ENCODE measurements at regions not wholly inside any gene's neighbourhood (a gene's known extent, or its start where the extent isn't known, plus 50 kb on each side); places are given as distances from the start of the nearest gene placed in this dataset.

- H3K36me3 Mint-ChIP-seq (ENCODE audit: insufficient read depth, unreplicated experiment) = no peaks in the 10 kb centered on the region
- CTCF ChIA-PET = no interaction called here
- DNase-seq = no peak
- no TSS peak for BruUV-seq (replicated peaks)
- no peaks in the 10 kb centered on the region for H3K9me3 Mint-ChIP-seq (ENCODE audit: low read depth, unreplicated experiment)
- intact Hi-C loops (cut with micrococcal nuclease; ENCODE audit: unreplicated experiment) = no loop called here
- no peak overlapping the region for H3K4me3 Mint-ChIP-seq (ENCODE audit: low read depth, unreplicated experiment)
- H3K27me3 Mint-ChIP-seq (ENCODE audit: unreplicated experiment) = peaks cover 8% of the 10 kb centered on the region
- no peak overlapping the region for H3K27ac Mint-ChIP-seq (ENCODE audit: unreplicated experiment)
- H3K4me1 Mint-ChIP-seq (ENCODE audit: low read depth, unreplicated experiment) = peaks cover 16% of the 10 kb centered on the region
- TF ChIP-seq, protein P1, sequence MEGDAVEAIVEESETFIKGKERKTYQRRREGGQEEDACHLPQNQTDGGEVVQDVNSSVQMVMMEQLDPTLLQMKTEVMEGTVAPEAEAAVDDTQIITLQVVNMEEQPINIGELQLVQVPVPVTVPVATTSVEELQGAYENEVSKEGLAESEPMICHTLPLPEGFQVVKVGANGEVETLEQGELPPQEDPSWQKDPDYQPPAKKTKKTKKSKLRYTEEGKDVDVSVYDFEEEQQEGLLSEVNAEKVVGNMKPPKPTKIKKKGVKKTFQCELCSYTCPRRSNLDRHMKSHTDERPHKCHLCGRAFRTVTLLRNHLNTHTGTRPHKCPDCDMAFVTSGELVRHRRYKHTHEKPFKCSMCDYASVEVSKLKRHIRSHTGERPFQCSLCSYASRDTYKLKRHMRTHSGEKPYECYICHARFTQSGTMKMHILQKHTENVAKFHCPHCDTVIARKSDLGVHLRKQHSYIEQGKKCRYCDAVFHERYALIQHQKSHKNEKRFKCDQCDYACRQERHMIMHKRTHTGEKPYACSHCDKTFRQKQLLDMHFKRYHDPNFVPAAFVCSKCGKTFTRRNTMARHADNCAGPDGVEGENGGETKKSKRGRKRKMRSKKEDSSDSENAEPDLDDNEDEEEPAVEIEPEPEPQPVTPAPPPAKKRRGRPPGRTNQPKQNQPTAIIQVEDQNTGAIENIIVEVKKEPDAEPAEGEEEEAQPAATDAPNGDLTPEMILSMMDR (IDR thresholded peaks at IDR 0.05; ENCODE audit: unreplicated experiment) = no peak
Observed at GRCh38 chr4:122007016-122007415, 55.2 kb upstream of the TRPC3 start.

DNA sequence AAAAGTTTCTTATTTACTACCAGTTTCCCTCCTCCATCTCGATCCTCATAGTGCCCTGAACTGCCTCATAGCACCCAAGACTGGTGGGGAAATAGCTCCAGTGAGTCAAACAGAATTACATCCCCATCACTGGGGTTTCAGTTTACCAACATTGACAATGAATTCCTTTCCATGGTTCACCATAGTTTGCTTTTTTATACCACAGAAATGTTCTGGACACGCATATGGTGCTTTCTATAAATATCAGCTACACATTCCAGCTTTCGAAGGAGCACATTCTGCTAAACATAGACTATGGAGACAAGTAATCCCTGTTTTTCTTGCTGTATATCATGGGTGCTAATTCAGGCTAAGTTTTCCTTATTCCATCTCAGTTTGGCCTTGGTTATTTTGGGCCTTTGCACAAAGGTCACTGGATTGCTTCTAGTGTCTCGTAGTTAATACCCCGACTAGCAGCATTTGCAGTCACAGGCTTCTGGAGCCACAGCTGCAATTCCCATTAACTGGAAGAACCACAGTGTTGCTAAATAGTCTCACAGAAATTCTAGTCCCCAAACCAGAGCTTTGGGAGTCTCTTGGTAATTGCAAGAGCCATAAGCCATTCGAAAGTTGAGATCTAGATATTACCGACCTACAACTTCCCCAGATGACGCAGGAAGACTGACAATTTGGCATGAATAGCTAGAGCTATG lies 53.4 kb upstream of the TRPC3 start:
- H3K4me3 Mint-ChIP-seq (ENCODE audit: low read depth, unreplicated experiment) = no peak overlapping the region
- intact Hi-C loops (cut with micrococcal nuclease; ENCODE audit: unreplicated experiment) = no loop called here
- H3K27ac Mint-ChIP-seq (ENCODE audit: unreplicated experiment) = no peak overlapping the region
- TF ChIP-seq, protein P1 (IDR thresholded peaks at IDR 0.05; ENCODE audit: unreplicated experiment) = no peak
- H3K27me3 Mint-ChIP-seq (ENCODE audit: unreplicated experiment) = peaks cover 13% of the 10 kb centered on the region
- BruUV-seq (replicated peaks) = no TSS peak
- CTCF ChIA-PET = no interaction called here
- H3K9me3 Mint-ChIP-seq (ENCODE audit: low read depth, unreplicated experiment) = no peaks in the 10 kb centered on the region
- H3K36me3 Mint-ChIP-seq (ENCODE audit: insufficient read depth, unreplicated experiment) = no peaks in the 10 kb centered on the region
- peaks cover 3% of the 10 kb centered on the region for H3K4me1 Mint-ChIP-seq (ENCODE audit: low read depth, unreplicated experiment)
- no peak for DNase-seq

DNA sequence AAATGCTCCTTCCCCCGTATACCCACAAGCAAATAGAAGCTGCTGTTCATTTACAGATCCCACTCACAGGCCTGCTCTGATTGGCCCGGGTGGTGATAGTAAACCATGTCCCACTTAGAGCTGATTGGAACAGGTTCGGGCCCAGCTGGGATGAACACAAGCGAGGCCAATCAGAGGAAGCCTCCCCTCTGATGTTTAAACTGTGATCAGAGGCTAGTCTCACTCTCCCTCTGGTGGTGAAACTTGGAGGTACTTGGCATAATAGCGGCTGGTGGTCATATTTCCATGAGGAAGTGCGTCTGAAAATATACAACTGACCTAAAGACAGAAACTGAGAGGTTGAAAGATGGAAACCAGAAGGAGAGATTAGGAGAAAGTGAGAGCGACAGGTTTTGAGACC lies 51.5 kb upstream of the TRPC3 start:
- H3K36me3 Mint-ChIP-seq (ENCODE audit: insufficient read depth, unreplicated experiment) = no peaks in the 10 kb centered on the region
- H3K4me1 Mint-ChIP-seq (ENCODE audit: low read depth, unreplicated experiment) = no peaks in the 10 kb centered on the region
- no peaks in the 10 kb centered on the region for H3K9me3 Mint-ChIP-seq (ENCODE audit: low read depth, unreplicated experiment)
- H3K4me3 Mint-ChIP-seq (ENCODE audit: low read depth, unreplicated experiment) = no peak overlapping the region
- TF ChIP-seq, protein P1 (IDR thresholded peaks at IDR 0.05; ENCODE audit: unreplicated experiment) = no peak
- intact Hi-C loops (cut with micrococcal nuclease; ENCODE audit: unreplicated experiment) = no loop called here
- no peak overlapping the region for H3K27ac Mint-ChIP-seq (ENCODE audit: unreplicated experiment)
- BruUV-seq (replicated peaks) = no TSS peak
- DNase-seq = peak; percentile 9
- H3K27me3 Mint-ChIP-seq (ENCODE audit: unreplicated experiment) = peaks cover 20% of the 10 kb centered on the region
- CTCF ChIA-PET = no interaction called here

All from Calu3 (cell line).